ENCODE measurements at regions not wholly inside any gene's neighbourhood (a gene's known extent, or its start where the extent isn't known, plus 50 kb on each side); places are given as distances from the start of the nearest gene placed in this dataset.

DNA sequence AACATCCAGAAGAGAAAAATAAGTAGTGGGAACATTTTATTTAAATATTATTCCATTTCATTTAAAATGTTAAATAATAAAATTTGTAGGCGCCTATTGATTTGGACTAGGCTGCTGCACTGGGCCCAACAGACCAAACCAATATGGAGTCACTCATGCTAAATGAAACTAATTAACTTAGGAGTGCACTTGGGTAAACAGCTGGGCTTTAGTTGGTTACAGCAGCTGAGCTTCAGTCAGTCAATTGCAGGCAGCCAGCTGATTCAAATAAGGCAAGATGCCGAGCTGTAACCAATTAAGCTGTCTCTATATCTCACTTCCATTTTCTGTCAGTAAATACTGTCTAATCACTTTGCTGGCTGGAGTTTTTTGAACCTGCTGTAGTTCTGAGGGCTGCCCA, 102.1 kb upstream of the WDR11 start:
- H3K36me3 ChIP-seq (ENCODE audit: control insufficient read depth in 3 of 3, insufficient read depth in 2 of 3, low read depth in 1 of 3, low read length in 3 of 3): no peaks in the 10 kb centered on the region
- no peak for DNase-seq
- peaks cover 0 to 2% (median 0%) of the 10 kb centered on the region in 3 donors for H3K27me3 ChIP-seq (ENCODE audit: control insufficient read depth in 3 of 3, insufficient read depth in 3 of 3, low read length in 3 of 3)
- H3K4me3 ChIP-seq (ENCODE audit: low read depth in 1 of 3, low read length in 3 of 3): no peak overlapping the region
- WGBS, 3 donors: 61 to 64% (median 64%) methylated on average over 2 of the region's 2 CpGs
- no peak overlapping the region for H3K27ac ChIP-seq (ENCODE audit: low read depth in 1 of 3, low read length in 2 of 3)
- H3K4me1 ChIP-seq (ENCODE audit: control insufficient read depth in 3 of 3, insufficient read depth in 2 of 3, low read depth in 1 of 3, low read length in 2 of 3): no peaks in the 10 kb centered on the region
- no peak for FAIRE-seq
- H3K9me3 ChIP-seq (ENCODE audit: control insufficient read depth in 2 of 2, insufficient read depth in 1 of 2, low read depth in 1 of 2, low read length in 1 of 2): no peaks in the 10 kb centered on the region

DNA sequence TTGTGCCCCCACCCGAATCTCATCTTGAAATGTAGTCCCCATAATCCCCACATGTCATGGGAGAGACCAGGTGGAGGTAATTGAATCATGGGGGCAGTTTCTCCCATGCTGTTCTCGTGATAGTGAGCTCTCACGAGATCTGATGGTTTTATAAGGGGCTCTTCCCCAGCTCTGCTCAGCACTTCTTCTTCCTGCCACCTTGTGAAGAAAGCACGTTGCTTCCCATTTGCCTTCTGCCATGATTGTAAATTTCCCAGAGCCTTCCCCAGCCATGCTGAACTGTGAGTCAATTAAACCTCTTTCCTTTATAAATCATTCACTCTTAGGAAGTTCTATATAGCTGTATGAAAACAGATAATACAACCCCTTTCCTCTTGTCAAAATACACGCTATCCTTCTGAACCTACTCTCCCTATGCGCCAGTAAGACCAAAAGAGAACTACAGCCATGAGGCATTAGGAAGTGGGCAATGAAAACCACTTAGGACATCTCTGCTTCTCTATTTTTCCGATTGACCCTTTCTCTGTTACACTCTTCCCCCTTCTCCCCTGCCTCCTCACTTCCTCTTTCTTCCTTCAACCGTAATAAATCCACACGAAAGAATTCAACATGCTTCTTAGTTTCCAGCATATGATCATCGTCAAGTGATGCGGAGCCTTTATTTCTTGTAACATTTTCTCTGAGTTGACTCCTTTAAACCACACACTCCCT, 101.2 kb upstream of the WDR11 start:
- Histone ChIP-seq H3K27me3 (ENCODE audit: control insufficient read depth in 3 of 3, insufficient read depth in 3 of 3, low read length in 3 of 3) (peaks cover 0 to 2% (median 0%) of the 10 kb centered on the region in 3 donors), H3K36me3 (ENCODE audit: control insufficient read depth in 3 of 3, insufficient read depth in 2 of 3, low read depth in 1 of 3, low read length in 3 of 3) (no peaks in the 10 kb centered on the region), H3K4me3 (ENCODE audit: low read depth in 1 of 3, low read length in 3 of 3) (no peak overlapping the region), H3K4me1 (ENCODE audit: control insufficient read depth in 3 of 3, insufficient read depth in 2 of 3, low read depth in 1 of 3, low read length in 2 of 3) (no peaks in the 10 kb centered on the region), H3K27ac (ENCODE audit: low read depth in 1 of 3, low read length in 2 of 3) (no peak overlapping the region), H3K9me3 (ENCODE audit: control insufficient read depth in 2 of 2, insufficient read depth in 1 of 2, low read depth in 1 of 2, low read length in 1 of 2) (no peaks in the 10 kb centered on the region)
- DNase-seq (peak in 1 of 2 donors; percentile 2), FAIRE-seq (no peak)
- 59 to 72% (median 68%) methylated on average over 11 of the region's 11 CpGs for WGBS, 3 donors

DNA sequence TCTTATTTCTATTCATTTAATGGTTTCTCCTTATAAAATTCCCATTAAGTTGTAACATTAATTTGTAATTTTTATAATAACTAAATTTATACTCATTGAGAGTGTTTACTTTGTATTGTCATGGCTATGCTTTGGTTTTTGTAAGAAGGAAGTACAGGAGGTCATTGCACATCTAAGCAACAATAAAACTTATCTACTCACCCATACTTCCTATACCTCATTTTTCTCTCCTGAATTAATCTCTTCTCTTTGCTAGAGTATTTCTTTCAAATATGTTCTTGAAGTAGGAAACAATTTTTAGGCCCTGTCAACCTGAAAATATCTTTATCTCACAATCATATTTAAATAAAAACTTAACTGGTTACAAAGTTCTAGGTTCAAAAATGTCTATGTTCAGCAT, 95.4 kb upstream of the WDR11 start:
- Histone ChIP-seq H3K27me3 (ENCODE audit: control insufficient read depth in 3 of 3, insufficient read depth in 3 of 3, low read length in 3 of 3) (peaks cover 0 to 6% (median 0%) of the 10 kb centered on the region in 3 donors), H3K9me3 (ENCODE audit: control insufficient read depth in 2 of 2, insufficient read depth in 1 of 2, low read depth in 1 of 2, low read length in 1 of 2) (no peaks in the 10 kb centered on the region), H3K27ac (ENCODE audit: low read depth in 1 of 3, low read length in 2 of 3) (no peak overlapping the region), H3K4me3 (ENCODE audit: low read depth in 1 of 3, low read length in 3 of 3) (no peak overlapping the region), H3K36me3 (ENCODE audit: control insufficient read depth in 3 of 3, insufficient read depth in 2 of 3, low read depth in 1 of 3, low read length in 3 of 3) (no peaks in the 10 kb centered on the region), H3K4me1 (ENCODE audit: control insufficient read depth in 3 of 3, insufficient read depth in 2 of 3, low read depth in 1 of 3, low read length in 2 of 3) (no peaks in the 10 kb centered on the region)
- DNase-seq: no peak
- no peak for FAIRE-seq

DNA sequence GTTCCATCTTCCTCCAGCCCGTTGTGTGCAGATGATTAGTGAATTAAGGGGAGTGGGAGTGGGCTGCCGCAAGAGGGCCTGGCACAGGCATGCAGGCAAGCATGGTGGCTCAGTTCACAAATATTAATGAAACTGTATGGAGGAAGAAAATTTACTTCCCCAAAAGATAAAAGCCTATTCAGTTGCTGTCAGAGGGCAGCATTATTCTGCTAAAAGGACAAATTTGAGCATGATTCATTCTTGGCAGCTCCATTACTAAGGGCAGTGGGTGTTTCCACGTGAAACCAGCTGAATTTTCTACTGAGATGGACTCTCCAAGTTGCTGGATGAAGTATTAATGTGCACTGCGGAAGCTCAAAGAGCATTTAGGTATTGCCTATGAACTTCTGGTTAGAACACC, 90.9 kb upstream of the WDR11 start:
- no peak for FAIRE-seq
- no peak for DNase-seq
- 54 to 64% (median 62%) methylated on average over 4 of the region's 4 CpGs for WGBS, 3 donors

DNA sequence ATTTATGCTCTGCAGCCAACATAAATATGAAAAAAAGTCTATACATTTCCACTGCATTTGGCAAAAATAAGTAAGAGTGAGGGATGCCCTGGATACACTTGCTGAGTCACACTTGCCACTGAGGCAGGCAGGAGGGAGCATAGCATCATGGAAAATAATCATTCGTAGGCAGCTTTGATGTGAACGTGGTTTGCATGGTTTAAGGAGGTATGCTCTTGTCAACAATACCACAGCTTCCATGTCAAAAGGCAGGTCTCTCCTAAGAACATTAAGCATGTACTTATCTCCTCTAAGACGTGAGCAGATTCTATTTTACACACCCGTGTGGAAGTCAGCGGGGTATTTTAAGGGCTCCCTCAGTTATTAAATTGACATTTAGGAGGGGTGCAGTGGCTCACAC, 89.2 kb upstream of the WDR11 start:
- Histone ChIP-seq H3K4me1 (ENCODE audit: control insufficient read depth in 3 of 3, insufficient read depth in 2 of 3, low read depth in 1 of 3, low read length in 2 of 3) (no peaks in the 10 kb centered on the region), H3K9me3 (ENCODE audit: control insufficient read depth in 2 of 2, insufficient read depth in 1 of 2, low read depth in 1 of 2, low read length in 1 of 2) (no peaks in the 10 kb centered on the region), H3K4me3 (ENCODE audit: low read depth in 1 of 3, low read length in 3 of 3) (no peak overlapping the region), H3K36me3 (ENCODE audit: control insufficient read depth in 3 of 3, insufficient read depth in 2 of 3, low read depth in 1 of 3, low read length in 3 of 3) (no peaks in the 10 kb centered on the region), H3K27me3 (ENCODE audit: control insufficient read depth in 3 of 3, insufficient read depth in 3 of 3, low read length in 3 of 3) (peaks cover 0 to 8% (median 0%) of the 10 kb centered on the region in 3 donors), H3K27ac (ENCODE audit: low read depth in 1 of 3, low read length in 2 of 3) (no peak overlapping the region)
- DNase-seq (no peak), FAIRE-seq (no peak)
- 58 to 71% (median 61%) methylated on average over 5 of the region's 5 CpGs for WGBS, 3 donors

More for the DNA sequence above, 90.9 kb upstream of the WDR11 start:
- no peaks in the 10 kb centered on the region for H3K36me3 ChIP-seq (ENCODE audit: control insufficient read depth in 3 of 3, insufficient read depth in 2 of 3, low read depth in 1 of 3, low read length in 3 of 3)
- peaks cover 0 to 11% (median 0%) of the 10 kb centered on the region in 3 donors for H3K27me3 ChIP-seq (ENCODE audit: control insufficient read depth in 3 of 3, insufficient read depth in 3 of 3, low read length in 3 of 3)
- H3K9me3 ChIP-seq (ENCODE audit: control insufficient read depth in 2 of 2, insufficient read depth in 1 of 2, low read depth in 1 of 2, low read length in 1 of 2): no peaks in the 10 kb centered on the region
- no peaks in the 10 kb centered on the region for H3K4me1 ChIP-seq (ENCODE audit: control insufficient read depth in 3 of 3, insufficient read depth in 2 of 3, low read depth in 1 of 3, low read length in 2 of 3)
- no peak overlapping the region for H3K27ac ChIP-seq (ENCODE audit: low read depth in 1 of 3, low read length in 2 of 3)
- H3K4me3 ChIP-seq (ENCODE audit: low read depth in 1 of 3, low read length in 3 of 3): no peak overlapping the region

DNA sequence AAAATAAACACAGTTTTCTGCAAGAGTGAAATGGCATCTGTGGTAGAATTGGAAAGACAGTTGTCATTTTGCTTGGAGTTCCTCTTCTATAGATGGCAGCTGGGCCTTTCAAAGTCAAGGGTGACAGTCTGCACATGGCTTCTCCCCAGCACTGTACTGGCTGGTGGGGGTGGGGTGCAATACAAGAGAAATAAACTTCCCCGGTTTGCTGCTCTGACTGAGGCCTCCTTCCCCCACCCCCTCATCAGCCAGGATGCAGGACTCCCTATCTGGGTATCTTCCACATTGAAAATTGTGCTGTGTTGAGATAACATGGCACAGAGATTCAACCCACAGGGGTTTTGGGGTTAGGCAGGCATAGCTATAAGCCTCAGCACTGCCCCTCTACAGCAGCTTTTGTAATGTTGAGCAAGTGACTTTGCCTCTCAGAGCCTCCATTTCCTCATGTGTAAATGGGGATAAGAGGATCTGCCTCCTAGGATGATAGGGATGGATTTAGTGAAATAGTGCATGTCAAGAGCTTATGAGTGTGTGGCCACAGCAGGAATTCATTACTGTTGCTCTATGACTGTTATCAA, 85.8 kb upstream of the WDR11 start:
- FAIRE-seq (no peak), DNase-seq (no peak)
- WGBS, 3 donors: 51 to 75% (median 61%) methylated on average over 1 of the region's 1 CpG
- no peak overlapping the region for H3K4me3 ChIP-seq (ENCODE audit: low read depth in 1 of 3, low read length in 3 of 3)
- no peak overlapping the region for H3K27ac ChIP-seq (ENCODE audit: low read depth in 1 of 3, low read length in 2 of 3)
- H3K27me3 ChIP-seq (ENCODE audit: control insufficient read depth in 3 of 3, insufficient read depth in 3 of 3, low read length in 3 of 3): peaks cover 0 to 5% (median 0%) of the 10 kb centered on the region in 3 donors
- H3K36me3 ChIP-seq (ENCODE audit: control insufficient read depth in 3 of 3, insufficient read depth in 2 of 3, low read depth in 1 of 3, low read length in 3 of 3): no peaks in the 10 kb centered on the region
- H3K4me1 ChIP-seq (ENCODE audit: control insufficient read depth in 3 of 3, insufficient read depth in 2 of 3, low read depth in 1 of 3, low read length in 2 of 3): no peaks in the 10 kb centered on the region
- no peaks in the 10 kb centered on the region for H3K9me3 ChIP-seq (ENCODE audit: control insufficient read depth in 2 of 2, insufficient read depth in 1 of 2, low read depth in 1 of 2, low read length in 1 of 2)

DNA sequence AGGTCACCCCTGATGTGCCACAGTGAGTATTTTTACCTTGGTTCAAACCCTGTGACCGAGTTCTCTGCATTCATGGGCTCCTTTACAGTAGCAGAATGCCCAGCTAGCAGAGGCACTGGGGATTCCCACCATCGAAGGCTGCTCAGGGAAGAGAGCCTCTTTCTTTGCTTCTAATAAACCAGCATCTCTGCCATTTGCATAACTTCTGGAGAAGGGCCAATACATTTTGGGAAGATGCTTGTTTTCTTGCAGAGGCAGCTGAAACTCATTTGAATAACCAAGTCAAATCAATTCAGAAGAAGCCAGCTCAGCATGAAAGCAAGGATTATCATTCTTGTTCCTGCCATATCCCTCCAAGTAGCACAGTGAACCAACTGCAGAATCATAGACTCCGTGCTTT, 82.9 kb upstream of the WDR11 start:
- peaks cover 0 to 5% (median 2%) of the 10 kb centered on the region in 3 donors for H3K27me3 ChIP-seq (ENCODE audit: control insufficient read depth in 3 of 3, insufficient read depth in 3 of 3, low read length in 3 of 3)
- no peak overlapping the region for H3K27ac ChIP-seq (ENCODE audit: low read depth in 1 of 3, low read length in 2 of 3)
- FAIRE-seq (no peak), DNase-seq (no peak)
- H3K9me3 ChIP-seq (ENCODE audit: control insufficient read depth in 2 of 2, insufficient read depth in 1 of 2, low read depth in 1 of 2, low read length in 1 of 2): no peaks in the 10 kb centered on the region
- WGBS, 3 donors: 71 to 79% (median 74%) methylated on average over 3 of the region's 3 CpGs
- no peaks in the 10 kb centered on the region for H3K4me1 ChIP-seq (ENCODE audit: control insufficient read depth in 3 of 3, insufficient read depth in 2 of 3, low read depth in 1 of 3, low read length in 2 of 3)
- no peaks in the 10 kb centered on the region for H3K36me3 ChIP-seq (ENCODE audit: control insufficient read depth in 3 of 3, insufficient read depth in 2 of 3, low read depth in 1 of 3, low read length in 3 of 3)
- no peak overlapping the region for H3K4me3 ChIP-seq (ENCODE audit: low read depth in 1 of 3, low read length in 3 of 3)

DNA sequence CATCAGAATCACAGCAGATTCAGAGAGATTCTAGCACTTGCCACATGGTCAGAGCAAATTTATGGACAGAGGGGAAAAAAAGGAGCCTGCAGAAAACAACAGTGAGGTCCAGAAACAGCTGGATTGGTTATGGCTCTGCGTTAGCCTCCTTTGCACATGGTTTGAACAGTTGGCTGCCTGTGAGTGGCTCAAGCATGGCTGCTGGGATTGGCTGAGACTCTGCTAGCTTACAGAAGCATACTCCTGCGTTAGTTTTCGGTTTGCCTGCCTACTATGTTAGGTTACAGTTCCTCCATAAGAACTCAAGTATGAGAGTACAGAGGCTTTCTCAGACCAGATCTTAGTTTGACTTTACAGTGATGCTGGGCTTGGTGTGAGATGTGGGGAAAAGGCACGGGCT, 80.7 kb upstream of the WDR11 start:
- peaks cover 0 to 4% (median 2%) of the 10 kb centered on the region in 3 donors for H3K27me3 ChIP-seq (ENCODE audit: control insufficient read depth in 3 of 3, insufficient read depth in 3 of 3, low read length in 3 of 3)
- FAIRE-seq (no peak), DNase-seq (no peak)
- H3K4me1 ChIP-seq (ENCODE audit: control insufficient read depth in 3 of 3, insufficient read depth in 2 of 3, low read depth in 1 of 3, low read length in 2 of 3): no peaks in the 10 kb centered on the region
- H3K9me3 ChIP-seq (ENCODE audit: control insufficient read depth in 2 of 2, insufficient read depth in 1 of 2, low read depth in 1 of 2, low read length in 1 of 2): no peaks in the 10 kb centered on the region
- no peaks in the 10 kb centered on the region for H3K36me3 ChIP-seq (ENCODE audit: control insufficient read depth in 3 of 3, insufficient read depth in 2 of 3, low read depth in 1 of 3, low read length in 3 of 3)
- H3K27ac ChIP-seq (ENCODE audit: low read depth in 1 of 3, low read length in 2 of 3): no peak overlapping the region
- 57 to 76% (median 70%) methylated on average over 4 of the region's 4 CpGs for WGBS, 3 donors
- no peak overlapping the region for H3K4me3 ChIP-seq (ENCODE audit: low read depth in 1 of 3, low read length in 3 of 3)

DNA sequence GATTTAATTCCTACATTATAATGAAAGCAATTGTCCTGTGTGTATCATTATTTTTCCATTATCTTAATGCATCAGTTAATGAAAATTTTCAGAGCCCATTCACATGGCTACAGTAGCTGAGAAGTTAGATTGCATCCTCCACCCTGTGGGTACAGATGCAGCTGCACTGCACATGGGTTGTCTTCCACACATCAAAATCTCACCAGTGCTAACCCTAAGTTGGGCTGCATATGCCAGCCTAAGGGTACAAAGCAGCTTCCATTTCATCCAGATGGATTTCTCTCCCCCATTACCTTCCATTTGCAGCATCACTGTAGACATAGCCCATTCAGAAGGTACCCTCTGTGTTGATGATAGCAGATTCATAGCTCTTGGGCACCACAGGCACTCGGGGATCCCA, 74.7 kb upstream of the WDR11 start:
- Histone ChIP-seq H3K27ac (ENCODE audit: low read depth in 1 of 3, low read length in 2 of 3) (no peak overlapping the region), H3K4me1 (ENCODE audit: control insufficient read depth in 3 of 3, insufficient read depth in 2 of 3, low read depth in 1 of 3, low read length in 2 of 3) (no peaks in the 10 kb centered on the region), H3K9me3 (ENCODE audit: control insufficient read depth in 2 of 2, insufficient read depth in 1 of 2, low read depth in 1 of 2, low read length in 1 of 2) (no peaks in the 10 kb centered on the region), H3K4me3 (ENCODE audit: low read depth in 1 of 3, low read length in 3 of 3) (no peak overlapping the region), H3K36me3 (ENCODE audit: control insufficient read depth in 3 of 3, insufficient read depth in 2 of 3, low read depth in 1 of 3, low read length in 3 of 3) (no peaks in the 10 kb centered on the region), H3K27me3 (ENCODE audit: control insufficient read depth in 3 of 3, insufficient read depth in 3 of 3, low read length in 3 of 3) (peaks cover 0 to 4% (median 0%) of the 10 kb centered on the region in 3 donors)
- FAIRE-seq (no peak), DNase-seq (no peak)
- WGBS, 3 donors: 74 to 85% (median 82%) methylated on average over 1 of the region's 1 CpG
